ENCODE measurements at regions not wholly inside any gene's neighbourhood (a gene's known extent, or its start where the extent isn't known, plus 50 kb on each side); places are given as distances from the start of the nearest gene placed in this dataset.

GRCh38 chr16:86808863-86809444 is 230.6 kb downstream of the FOXL1 start:
- no peak for TF ChIP-seq CTCF (IDR thresholded peaks at IDR 0.05)
- H3K36me3 ChIP-seq, result no peaks in the 10 kb centered on the region
- no peak for DNase-seq
- H3K9me3 ChIP-seq, result no peaks in the 10 kb centered on the region
- no peak overlapping the region for H3K27ac ChIP-seq
- no peak overlapping the region for H3K4me3 ChIP-seq
- H3K27me3 ChIP-seq, result peaks cover 65% of the 10 kb centered on the region
- ATAC-seq, result no peak
- intact Hi-C loops (cut with DNase I), result no loop called here
- H3K4me1 ChIP-seq, result no peaks in the 10 kb centered on the region

DNA sequence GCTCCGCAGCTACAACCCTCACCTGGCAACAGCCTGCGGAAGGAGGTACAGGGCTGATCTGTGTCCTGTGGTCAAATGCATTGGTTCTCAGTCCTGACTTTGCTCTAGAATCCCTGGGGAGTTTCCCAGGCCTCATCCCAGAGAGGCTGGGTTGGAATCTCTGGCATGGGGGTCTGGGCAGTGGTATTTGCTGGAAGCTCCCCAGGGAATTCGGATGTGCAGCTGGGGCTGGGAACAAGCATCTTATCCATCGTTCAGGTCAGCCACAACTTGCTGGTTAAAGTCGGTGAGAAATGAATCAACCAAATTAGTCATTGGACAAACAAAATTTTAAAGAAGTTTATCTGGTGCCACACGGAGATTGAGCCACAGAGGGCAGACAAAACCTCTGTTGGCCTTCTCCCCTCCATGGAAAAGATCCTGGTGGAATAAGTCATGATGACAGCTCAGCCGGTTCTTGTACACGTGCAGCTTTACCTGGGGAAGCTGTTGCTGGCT is 231.2 kb downstream of the FOXL1 start:
- Histone ChIP-seq H3K4me1 (no peaks in the 10 kb centered on the region), H3K9me3 (no peaks in the 10 kb centered on the region), H3K4me3 (no peak overlapping the region), H3K27ac (no peak overlapping the region), H3K27me3 (peaks cover 61% of the 10 kb centered on the region), H3K36me3 (no peaks in the 10 kb centered on the region)
- DNase-seq (no peak), ATAC-seq (no peak)
- intact Hi-C loops (cut with DNase I), result no loop called here
- TF ChIP-seq CTCF (IDR thresholded peaks at IDR 0.05), result no peak

DNA sequence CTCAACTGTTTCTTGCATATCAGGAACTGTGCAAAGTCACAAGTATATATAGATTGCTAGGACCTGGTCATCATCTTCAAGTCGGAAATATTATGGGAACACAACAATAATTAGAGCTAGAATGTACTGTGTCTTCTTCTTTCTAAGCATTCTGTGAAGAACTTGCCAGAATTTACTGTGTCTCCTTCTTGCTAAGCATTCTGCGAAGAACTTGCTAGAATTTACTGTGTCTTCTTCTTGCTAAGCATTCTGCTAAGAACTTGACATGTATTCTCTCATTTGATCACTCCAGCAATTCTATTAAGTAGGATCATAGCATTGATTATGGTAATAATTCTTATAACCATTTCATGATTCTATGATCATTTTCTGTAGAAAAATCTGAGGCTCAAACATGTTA is 231.7 kb downstream of the FOXL1 start:
- no peak for TF ChIP-seq CTCF (IDR thresholded peaks at IDR 0.05)
- intact Hi-C loops (cut with DNase I), result no loop called here
- DNase-seq (no peak), ATAC-seq (no peak)
- H3K27me3 ChIP-seq, result peaks cover 55% of the 10 kb centered on the region
- no peaks in the 10 kb centered on the region for H3K36me3 ChIP-seq
- no peaks in the 10 kb centered on the region for H3K9me3 ChIP-seq
- H3K4me3 ChIP-seq, result no peak overlapping the region
- H3K27ac ChIP-seq, result no peak overlapping the region
- no peaks in the 10 kb centered on the region for H3K4me1 ChIP-seq

GRCh38 chr16:86812363-86812970 is 234.1 kb downstream of the FOXL1 start:
- Histone ChIP-seq H3K27me3 (peaks cover 34% of the 10 kb centered on the region), H3K4me3 (no peak overlapping the region), H3K4me1 (no peaks in the 10 kb centered on the region), H3K9me3 (no peaks in the 10 kb centered on the region), H3K36me3 (no peaks in the 10 kb centered on the region), H3K27ac (no peak overlapping the region)
- ATAC-seq, result no peak
- intact Hi-C loops (cut with DNase I), result no loop called here
- no peak for DNase-seq
- TF ChIP-seq CTCF (IDR thresholded peaks at IDR 0.05), result no peak

GRCh38 chr16:86814256-86814655 is 235.9 kb downstream of the FOXL1 start:
- TF ChIP-seq CTCF (IDR thresholded peaks at IDR 0.05), result no peak
- Histone ChIP-seq H3K36me3 (no peaks in the 10 kb centered on the region), H3K27me3 (peaks cover 22% of the 10 kb centered on the region), H3K27ac (no peak overlapping the region), H3K9me3 (no peaks in the 10 kb centered on the region), H3K4me3 (no peak overlapping the region), H3K4me1 (no peaks in the 10 kb centered on the region)
- no peak for DNase-seq
- intact Hi-C loops (cut with DNase I), result no loop called here
- no peak for ATAC-seq

Measured in upper lobe of right lung (tissue), 1 donor.